HL-60 (cell line): ENCODE measurements at regions not wholly inside any gene's neighbourhood (a gene's known extent, or its start where the extent isn't known, plus 50 kb on each side); places are given as distances from the start of the nearest gene placed in this dataset.
"Not testable (repeated sequence)": the region's sequence is repeated elsewhere in the genome, so short reads cannot be mapped to it uniquely, and the experiment has no call there.

Experiments used
- TF ChIP-seq, protein P1 (sequence below): IDR thresholded peaks from one replicate; pipeline ENCODE4 v1.5.1; 2011; ENCODE audit warnings: low read length, control low read depth, inconsistent platforms; ENCODE audit not compliant: insufficient read depth
- TF ChIP-seq, protein P2 (sequence below): IDR thresholded peaks from 2 replicates; pipeline ENCODE4 v1.6.1; 2012; ENCODE audit warnings: low read depth; ENCODE audit not compliant: insufficient replicate concordance

DNA sequence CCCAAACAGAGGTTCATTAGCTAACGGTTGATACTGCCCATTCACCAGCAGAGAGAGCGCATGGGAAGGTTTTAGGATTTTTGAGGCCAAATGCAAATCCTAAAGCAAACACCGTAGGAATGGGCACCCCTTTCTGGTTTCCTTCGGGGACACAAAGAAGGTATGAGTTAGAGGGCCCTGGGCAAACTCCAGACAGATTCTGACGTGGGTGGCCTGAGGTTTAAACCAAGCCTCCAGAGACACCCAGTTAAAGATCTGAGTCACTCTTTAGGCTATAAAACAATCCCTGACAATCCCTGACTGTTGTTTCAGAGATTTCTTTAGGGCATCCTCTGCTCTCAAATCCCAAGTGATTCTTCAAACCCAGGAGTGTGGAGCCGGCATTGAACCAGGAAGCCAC lies 262.2 kb upstream of the USP9Y start:
- TF ChIP-seq, protein P1, sequence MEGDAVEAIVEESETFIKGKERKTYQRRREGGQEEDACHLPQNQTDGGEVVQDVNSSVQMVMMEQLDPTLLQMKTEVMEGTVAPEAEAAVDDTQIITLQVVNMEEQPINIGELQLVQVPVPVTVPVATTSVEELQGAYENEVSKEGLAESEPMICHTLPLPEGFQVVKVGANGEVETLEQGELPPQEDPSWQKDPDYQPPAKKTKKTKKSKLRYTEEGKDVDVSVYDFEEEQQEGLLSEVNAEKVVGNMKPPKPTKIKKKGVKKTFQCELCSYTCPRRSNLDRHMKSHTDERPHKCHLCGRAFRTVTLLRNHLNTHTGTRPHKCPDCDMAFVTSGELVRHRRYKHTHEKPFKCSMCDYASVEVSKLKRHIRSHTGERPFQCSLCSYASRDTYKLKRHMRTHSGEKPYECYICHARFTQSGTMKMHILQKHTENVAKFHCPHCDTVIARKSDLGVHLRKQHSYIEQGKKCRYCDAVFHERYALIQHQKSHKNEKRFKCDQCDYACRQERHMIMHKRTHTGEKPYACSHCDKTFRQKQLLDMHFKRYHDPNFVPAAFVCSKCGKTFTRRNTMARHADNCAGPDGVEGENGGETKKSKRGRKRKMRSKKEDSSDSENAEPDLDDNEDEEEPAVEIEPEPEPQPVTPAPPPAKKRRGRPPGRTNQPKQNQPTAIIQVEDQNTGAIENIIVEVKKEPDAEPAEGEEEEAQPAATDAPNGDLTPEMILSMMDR = not testable (repeated sequence)
- TF ChIP-seq, protein P2, sequence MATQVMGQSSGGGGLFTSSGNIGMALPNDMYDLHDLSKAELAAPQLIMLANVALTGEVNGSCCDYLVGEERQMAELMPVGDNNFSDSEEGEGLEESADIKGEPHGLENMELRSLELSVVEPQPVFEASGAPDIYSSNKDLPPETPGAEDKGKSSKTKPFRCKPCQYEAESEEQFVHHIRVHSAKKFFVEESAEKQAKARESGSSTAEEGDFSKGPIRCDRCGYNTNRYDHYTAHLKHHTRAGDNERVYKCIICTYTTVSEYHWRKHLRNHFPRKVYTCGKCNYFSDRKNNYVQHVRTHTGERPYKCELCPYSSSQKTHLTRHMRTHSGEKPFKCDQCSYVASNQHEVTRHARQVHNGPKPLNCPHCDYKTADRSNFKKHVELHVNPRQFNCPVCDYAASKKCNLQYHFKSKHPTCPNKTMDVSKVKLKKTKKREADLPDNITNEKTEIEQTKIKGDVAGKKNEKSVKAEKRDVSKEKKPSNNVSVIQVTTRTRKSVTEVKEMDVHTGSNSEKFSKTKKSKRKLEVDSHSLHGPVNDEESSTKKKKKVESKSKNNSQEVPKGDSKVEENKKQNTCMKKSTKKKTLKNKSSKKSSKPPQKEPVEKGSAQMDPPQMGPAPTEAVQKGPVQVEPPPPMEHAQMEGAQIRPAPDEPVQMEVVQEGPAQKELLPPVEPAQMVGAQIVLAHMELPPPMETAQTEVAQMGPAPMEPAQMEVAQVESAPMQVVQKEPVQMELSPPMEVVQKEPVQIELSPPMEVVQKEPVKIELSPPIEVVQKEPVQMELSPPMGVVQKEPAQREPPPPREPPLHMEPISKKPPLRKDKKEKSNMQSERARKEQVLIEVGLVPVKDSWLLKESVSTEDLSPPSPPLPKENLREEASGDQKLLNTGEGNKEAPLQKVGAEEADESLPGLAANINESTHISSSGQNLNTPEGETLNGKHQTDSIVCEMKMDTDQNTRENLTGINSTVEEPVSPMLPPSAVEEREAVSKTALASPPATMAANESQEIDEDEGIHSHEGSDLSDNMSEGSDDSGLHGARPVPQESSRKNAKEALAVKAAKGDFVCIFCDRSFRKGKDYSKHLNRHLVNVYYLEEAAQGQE = not testable (repeated sequence)
